NOMO-1 treated with dmso at 0.1 percent for 144 hours (cell line): ENCODE measurements at regions not wholly inside any gene's neighbourhood (a gene's known extent, or its start where the extent isn't known, plus 50 kb on each side); places are given as distances from the start of the nearest gene placed in this dataset.
"Not testable (repeated sequence)": the region's sequence is repeated elsewhere in the genome, so short reads cannot be mapped to it uniquely, and the experiment has no call there.

Source experiments
- DNase-seq: peaks from one replicate; lab custom pipeline; 2025; ENCODE audit not compliant: unreplicated experiment; lab: John Stamatoyannopoulos, UW

DNA sequence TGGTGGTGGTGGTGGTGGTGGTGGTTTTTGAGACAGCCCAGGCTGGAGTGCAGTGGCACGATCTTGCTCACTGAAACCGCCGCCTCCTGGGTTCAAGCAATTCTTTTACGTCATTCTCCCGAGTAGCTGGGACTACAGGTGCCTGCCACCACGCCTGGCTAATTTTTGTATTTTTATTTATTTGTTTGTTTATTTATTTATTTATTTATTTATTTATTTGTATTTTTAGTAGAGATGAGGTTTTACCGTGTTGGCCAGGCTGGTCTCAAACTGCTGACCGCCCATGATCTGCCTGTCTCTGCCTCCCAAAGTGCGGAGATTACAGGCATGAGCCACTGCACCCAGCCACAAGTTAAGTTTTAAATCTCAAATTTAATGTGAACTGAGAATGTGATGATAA, 126.5 kb downstream of the PCDH18 start:
- DNase-seq, result not testable (repeated sequence)

DNA sequence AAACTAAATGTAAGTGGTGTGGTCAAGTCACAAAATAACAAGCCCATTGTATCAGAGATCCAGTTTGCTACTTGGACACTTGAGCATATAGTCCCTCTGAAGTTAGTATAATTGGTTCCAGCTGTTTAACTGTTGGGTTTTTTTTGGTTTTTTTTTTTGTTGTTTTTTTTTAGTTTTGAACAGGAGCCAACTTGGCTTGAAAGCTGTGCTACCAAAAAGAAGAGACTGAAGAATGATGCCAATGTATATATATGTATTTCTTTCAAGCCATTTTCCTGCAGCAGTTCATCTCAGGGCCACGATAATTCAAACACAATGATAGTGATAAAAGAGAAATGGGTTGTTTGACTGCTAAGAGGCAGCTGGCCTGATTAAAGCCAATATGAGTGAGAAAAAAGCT, 138.3 kb downstream of the PCDH18 start:
- DNase-seq, result no peak

DNA sequence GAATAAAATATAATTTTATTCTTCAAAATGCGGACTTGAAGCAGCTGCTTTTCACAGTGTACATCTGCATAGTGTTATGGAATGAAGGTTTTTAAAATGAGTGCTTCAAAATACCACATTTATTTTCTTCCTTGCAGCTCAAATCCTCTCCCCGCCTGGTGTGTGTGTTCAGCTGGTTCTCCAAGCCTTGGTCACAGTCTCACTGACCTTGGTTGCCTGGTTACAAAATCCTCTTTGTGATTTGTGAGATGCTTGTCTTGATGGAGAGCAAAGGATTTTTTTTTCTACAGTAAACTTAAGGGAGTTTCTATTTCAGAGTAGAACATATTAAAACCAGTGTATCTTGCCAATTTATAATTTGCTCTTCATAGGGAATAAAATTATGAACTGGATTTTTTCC, 139.2 kb downstream of the PCDH18 start:
- DNase-seq, result no peak

DNA sequence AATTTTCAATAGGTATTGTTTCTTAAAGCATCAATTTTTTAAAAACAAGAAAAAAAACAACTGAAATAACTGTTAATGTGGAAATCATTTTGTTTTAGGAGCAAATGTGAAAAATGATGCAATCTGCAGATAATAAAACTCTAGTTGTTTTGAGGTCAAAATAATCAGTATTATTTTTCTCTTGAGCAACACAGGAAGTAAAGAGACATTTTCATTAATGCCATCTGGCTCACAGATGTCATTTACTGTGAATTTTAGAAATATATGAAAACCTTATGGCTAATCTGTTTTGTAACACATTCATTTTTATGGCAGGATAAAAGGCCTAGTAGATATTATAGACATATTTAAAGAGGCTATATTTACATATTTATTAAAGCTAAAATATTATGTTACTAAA, 141.6 kb downstream of the PCDH18 start:
- no peak for DNase-seq

DNA sequence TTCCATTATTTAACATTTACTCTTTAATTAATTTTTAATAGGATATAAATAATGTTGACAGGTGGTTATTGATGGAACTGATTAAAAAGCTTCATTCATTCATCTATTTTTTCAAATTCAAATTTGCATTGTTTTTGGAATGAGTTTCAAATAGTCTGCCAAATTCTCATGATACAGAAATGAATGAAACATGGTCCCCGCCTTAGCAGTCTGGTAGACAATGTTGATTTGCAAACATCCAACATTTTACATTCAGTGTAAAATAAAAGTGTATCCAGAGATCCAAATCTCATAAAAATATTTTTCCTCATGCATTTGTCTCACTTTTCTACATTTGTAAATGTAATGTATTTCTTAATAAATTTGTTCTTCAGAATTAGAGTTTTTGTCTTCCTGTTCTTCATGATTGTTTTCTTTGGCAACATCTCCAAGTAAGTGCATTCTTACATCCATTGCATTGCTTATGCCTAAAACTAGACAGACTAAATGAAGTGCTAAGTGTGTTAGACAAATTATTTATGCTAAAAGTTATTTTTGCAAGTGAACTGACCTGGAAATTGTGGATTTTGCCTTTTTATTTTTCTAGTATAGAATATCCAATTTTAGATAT, 142.3 kb downstream of the PCDH18 start:
- no peak for DNase-seq

DNA sequence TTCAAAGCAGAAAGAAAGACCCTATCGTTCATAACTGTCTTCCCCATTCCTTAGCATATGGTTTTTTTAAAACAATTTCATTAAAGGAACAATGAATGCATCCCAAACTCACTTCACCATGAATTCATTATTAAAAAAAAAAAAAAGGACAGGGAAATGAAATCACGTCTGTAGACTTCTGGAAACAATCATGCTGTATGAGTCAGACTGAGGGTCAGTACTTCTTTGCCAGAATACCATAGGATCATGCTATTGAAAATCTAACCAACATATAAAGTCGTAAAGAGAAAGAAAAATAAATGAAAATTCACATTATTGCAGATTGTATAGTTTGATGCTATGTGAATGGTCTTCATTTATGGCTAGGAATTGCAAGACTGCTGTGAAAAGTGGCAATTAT, 144.4 kb downstream of the PCDH18 start:
- DNase-seq, result no peak

DNA sequence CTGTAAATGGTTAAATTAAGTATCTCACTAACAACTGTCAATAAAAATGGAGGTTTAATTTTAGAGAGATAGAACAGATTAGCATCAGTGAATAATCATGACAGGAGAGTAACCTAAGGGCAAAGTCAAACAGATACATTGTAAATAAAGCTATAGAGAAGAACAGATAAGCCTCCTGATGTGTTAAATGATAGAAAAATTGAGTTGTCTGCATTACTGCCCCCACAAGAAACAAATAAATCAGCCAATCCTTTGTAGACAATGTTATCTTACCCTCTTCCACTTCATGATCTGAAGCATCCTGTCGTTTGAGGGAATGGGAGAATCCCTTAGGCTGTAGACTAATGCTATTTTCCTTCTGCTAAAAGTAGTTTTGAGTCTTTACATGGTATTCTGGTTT, 147.8 kb downstream of the PCDH18 start:
- no peak for DNase-seq

DNA sequence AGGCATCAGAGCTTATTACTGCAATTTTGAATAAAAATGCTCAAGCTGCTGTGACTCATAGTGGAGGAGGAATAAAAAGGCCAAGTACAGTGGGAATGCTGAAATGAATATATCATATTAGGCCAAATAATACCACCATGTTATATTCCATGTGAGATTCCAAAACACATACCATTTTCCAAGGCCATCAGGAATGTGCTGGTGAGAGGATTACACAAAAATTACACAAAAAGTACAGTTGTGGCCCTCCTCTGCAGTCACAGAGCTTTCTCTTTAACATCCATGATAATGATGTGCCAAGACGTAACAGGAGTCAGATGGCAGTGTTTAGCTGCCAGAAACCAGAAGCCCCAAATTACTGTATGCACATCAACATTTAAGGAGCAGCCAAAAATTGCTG, 153.5 kb downstream of the PCDH18 start:
- DNase-seq, result no peak

DNA sequence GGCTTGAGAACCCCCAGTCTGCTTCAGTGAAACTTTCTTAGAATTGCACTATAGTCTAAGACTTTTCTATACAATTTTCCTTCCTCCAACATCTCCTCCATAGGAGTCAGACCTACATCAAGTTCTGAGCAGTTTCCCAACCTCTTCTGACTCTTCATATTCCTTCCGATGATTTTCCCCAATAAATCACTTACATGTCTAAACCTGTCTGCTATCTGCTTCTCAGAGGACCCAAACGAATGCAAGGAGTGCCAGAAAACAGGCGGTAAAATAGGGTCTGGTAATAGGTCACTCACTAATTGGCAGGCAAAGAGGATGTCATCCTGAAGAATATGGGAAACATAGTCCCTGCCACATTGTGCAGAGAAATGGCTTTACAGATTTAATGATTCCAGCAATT, 153.9 kb downstream of the PCDH18 start:
- no peak for DNase-seq

DNA sequence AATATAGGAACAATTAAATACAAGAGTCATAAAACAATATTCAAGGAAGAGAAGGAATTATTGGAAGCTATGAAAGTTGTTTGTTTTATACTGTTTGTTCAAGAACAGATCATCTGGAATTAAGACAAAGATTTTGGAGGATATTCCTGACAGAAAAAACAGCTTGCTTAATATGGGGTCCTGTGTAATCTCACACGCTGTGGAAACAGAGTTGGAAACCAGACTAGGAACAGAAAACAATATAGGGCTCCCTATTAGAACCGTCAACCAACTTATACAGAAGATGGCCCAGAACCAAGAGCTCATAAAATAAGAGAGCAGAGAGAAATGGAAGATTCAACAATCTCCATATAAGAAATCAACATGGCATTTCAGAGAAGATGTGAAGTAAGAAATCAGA, 156.0 kb downstream of the PCDH18 start:
- no peak for DNase-seq

DNA sequence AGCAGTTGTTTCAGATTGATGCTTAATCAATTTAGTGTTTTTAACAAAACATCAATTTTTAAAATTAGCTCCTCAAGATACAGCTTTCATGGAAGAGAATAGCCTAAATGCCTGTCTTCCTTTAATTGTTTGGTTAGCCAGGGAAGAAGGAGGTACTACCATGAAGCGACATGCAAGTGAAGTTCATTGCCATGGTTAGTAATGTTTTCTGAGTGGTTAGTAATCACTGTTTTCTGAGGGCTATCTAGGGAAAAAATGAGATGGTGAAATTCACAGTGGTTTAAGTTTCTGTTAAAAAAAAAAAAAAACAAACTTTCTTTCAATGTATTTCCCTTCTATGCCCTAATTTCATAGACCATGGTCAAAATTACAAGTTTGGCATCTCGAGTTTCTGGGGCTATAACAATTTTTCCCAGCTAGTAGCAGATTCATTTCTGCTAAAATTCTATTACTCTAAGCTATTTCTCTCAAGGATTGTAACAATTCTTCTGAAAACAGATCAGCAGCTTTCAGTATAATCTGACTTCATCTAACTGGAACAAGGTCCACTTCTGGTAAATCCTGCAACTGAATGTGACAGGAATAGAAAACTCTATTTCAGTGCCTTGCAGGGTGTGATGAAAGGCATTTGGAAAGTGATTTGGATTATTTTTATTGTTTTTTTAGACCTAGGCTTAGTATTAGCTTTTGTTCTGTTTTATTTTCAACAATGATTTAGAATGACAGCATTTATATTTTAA, 157.0 kb downstream of the PCDH18 start:
- no peak for DNase-seq

DNA sequence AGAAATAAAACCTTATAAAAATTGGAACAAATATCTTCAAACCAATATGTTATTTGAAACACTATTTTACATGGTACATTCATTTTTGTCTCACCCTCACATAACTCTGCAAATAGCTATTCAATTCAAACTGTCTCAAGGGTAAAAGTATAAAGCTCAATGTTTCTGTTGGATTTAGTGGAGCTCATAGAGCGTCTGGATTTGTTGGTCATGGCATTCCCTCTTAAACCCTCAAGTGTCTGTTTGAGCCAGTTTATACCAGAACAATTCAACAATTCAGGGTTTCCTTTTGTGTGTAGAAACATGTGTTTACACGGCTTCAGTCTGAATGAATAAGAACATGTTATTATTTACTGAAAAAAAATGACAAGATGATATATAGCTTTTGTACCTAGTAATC, 161.6 kb downstream of the PCDH18 start:
- no peak for DNase-seq

DNA sequence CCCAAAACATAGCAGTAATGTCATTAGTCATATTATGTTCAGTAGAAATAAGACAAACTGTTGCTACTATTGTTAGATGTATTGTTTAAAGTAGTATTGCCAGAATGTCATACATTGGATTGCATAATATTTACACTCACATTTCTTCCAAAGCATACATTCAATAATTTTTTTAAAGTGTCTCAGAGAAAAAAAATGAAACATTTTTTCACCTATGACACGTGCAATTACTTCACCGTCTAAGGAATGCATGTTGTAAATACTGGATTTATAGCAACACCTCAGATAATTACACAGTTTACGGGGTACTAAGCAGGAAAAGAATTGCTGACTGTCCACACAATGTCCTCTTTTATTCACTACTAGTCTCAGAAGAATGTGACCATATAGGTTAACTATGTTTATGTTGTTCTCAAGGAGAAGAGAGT, 162.1 kb downstream of the PCDH18 start:
- DNase-seq, result no peak

DNA sequence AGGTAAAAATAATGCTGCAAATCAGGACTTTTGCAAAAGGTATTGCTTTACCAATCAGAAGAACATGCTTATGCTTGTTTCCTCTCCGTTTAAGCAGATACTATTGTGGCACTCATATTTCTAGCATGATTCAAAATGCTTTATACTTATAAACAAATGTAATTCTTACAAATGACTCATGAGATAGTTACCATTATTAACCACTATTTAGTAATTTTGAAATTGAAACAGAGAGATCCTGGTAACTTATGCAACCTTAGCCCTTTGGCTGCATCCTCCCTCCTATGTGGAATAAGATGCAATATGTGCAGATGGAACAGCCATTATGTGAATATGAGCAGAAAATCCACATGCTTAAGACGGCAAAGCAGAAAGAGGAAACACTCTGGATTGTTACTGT, 164.7 kb downstream of the PCDH18 start:
- DNase-seq, result no peak

DNA sequence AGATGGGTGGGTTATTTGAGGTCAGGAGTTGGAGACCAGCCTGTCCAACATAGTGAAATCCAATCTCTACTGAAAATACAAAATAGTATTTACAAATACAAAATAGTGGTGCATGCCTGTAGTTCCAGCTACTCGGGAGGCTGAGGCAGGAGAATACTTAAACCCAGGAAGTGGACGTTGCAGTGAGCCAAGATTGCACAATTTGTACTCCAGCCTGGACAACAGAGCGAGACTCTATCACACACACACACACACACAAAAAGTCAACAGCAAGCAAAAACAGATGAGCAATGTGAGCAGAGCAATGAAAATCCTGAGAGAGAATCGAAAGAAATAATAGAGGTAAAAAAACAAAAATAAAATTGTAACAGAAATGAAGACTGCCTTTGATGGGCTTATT, 168.8 kb downstream of the PCDH18 start:
- DNase-seq, result no peak

DNA sequence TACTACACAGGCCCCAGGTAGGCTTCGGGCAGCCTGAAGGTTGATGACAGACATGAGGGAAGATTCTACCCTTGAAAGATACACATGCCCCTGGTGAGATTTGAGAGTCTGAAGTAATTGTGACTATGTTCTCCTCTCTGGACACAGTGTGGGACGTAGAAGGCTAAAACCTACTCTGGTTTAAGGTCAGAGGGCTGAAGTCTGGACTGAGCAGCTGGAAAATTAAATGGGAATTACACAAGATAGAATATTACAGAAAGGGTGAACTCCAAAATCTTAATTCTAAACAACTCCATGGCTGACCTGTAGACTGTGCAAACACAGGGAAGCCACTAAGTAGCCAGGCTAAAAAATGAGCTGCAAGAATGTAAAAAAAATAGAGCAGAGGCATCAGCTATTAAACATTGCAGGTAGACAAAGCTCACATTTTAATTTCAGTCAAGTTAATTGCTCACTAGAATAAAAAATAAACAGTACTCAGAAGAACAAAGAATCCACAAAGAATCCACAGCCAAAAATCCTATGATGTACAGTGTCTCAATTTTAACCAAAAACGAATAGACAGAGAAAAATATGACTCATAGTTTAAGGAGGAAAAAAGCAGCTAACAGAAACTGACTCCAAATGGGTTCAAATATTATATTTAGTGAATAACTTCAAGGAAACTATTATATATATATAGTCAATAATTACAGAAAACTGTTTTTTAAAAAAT, 170.4 kb downstream of the PCDH18 start:
- no peak for DNase-seq

DNA sequence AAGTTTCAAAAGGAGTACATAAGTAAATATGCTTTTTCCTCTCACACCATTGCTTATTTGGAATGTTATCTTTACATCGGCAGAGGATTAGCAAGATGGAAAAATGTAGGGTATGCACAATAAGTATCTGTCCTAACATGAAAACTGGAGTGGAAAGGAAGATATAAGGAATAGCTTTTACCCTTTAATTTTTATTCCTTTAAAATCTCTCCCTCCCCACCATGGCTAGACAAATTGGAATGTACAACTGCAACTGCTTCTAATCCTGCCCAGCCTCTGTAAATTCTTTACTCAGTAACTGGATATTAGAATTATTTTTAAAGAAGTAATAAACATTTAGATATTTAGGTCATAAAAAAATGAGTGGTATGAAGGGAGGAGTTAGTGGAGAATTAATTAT, 171.5 kb downstream of the PCDH18 start:
- DNase-seq, result no peak

DNA sequence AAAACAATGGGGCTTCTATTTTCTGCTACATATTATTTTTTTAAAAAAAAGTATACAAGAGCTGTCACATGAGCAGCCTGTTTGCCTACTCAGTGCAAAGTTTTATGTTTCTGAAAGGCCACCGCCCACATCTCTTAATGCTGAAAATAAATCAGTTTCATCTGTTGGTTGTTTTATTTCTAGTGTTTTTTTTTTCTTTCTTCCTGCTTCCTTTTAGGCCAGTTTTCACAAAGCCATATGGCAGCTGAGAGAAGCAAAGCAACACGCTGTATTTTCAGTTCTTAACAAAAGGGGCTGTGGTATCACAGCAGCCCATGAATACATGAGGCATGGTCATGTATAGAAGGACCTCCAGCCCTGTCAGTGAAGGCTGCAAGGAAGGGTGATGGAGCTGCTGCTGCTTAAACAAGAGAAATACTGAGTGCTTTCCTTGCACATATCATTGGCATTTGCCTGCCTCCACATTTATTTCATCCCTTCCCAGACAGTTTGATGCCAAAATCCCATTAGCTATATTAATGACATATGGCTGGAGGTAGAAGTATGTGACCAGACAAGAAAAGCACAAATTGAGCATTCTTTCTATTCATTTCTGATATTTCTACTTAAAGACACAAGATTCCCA, 172.5 kb downstream of the PCDH18 start:
- DNase-seq, result no peak

DNA sequence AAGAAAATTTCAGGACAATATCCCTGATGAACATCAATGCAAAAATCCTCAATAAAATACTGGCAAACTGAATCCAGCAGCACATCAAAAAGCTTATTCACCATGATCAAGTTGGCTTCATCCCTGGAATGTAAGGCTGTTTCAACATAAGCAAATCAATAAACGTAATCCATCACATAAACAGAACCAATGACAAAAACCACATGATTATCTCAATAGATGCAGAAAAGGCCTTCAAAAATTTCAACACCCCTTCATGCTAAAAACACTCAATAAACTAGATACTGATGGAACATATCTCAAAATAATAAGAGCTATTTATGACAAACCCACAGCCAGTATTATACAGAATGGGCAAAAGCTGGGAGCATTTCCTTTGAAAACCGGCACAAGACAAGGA, 177.7 kb downstream of the PCDH18 start:
- DNase-seq, result not testable (repeated sequence)

DNA sequence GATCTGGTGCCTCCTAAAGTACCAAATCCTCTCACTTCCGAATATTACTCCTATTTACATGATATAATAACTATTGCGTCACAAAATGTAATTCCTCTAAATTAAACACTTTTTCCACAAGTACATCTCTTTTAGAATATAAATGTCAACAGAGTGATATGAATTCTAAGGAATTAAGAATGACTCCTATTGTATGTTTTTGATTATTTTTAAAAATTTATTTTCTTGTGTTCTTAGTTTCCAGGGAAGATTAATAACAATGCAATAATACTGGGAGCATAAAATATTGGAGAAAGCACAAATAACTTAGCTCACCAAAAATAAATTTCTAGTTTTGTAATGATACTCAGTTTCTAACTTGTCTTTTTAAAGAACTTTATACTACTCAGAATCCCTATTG, 184.9 kb downstream of the PCDH18 start:
- DNase-seq, result no peak

DNA sequence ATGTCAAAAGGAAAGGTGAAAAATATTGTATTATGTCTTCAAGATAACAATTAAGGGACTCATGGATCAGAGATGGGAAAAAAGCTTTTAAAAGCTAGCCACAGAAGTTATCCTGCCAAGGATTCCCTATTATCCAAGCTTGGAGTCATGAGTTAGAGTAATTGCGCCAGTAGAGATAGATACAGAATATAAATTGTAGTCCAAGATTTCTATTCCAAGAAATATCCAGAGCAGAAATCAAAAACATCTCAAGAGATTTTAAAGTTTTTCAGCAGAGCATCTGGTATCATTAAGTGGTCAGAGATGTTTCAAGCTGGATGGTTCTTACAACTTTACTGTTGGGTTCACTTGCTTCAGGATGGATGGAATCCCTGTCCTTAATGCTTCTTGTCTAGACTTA, 186.7 kb downstream of the PCDH18 start:
- DNase-seq, result no peak

DNA sequence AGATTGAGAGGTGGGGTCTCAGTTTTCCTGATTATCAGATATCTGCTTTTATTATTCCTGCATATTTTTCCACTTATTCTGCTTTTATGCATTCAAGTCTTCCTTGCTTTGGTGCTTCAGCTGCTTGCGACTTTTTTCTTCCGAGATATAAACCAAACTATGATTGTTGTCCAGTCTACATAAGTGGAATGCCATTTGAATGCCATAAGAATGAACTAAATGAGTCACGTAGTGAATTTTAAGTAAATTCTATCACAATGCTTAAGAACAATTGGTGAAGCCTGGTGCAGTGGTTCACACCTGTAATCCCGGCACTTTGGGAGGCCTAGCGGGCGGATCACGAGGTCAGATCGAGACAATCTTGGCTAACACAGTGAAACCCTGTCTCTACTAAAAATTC, 189.1 kb downstream of the PCDH18 start:
- no peak for DNase-seq
